Caco-2 (cell line): ENCODE measurements at regions not wholly inside any gene's neighbourhood (a gene's known extent, or its start where the extent isn't known, plus 50 kb on each side); places are given as distances from the start of the nearest gene placed in this dataset.

Source experiments
- BruUV-seq: library from RNA; stranded (reverse); fragments of 400-500 nt; replicated peaks from 2 replicates; lab custom pipeline; 2021; lab: Mats Ljungman, UMichigan
- CTCF ChIA-PET: fragments of 300-600 bp; sonication (Branson Sonifier 250); formaldehyde crosslinking; loops from one replicate; lab custom pipeline; 2022; ENCODE audit warnings: antibody characterized with exemption; lab: Charles Lee
- POLR2A ChIA-PET: fragments of 300-600 bp; sonication (Branson Sonifier 250); formaldehyde crosslinking; loops from one replicate; lab custom pipeline; 2022; ENCODE audit warnings: antibody characterized with exemption; lab: Charles Lee
- DNase-seq, 2 experiments: peaks; one replicate each; pipeline versions ENCODE4 v3.0.0 to v3.0.0-alpha.2; 2020 to 2022
- H3K27me3 ChIP-seq: replicated peaks from 2 replicates; pipeline ENCODE4 v1.6.0; 2011; ENCODE audit warnings: low read length; ENCODE audit not compliant: control insufficient read depth, insufficient read depth
- H3K36me3 ChIP-seq: 2 replicates; pipeline ENCODE4 v1.5.1; 2011; ENCODE audit warnings: low read length; ENCODE audit not compliant: control insufficient read depth, insufficient read depth
- H3K4me1 ChIP-seq: fragments of 250-450 bp; sonication (Bioruptor Pico); 2 replicates; pipeline ENCODE4 v1.5.1; 2020; ENCODE audit warnings: mild to moderate bottlenecking
- H3K4me3 ChIP-seq: 2 replicates; pipeline ENCODE4 v1.5.1; 2011; ENCODE audit warnings: low read depth, mild to moderate bottlenecking, control low read depth, low read length
- H3K9me3 ChIP-seq: fragments of 250-450 bp; sonication (Bioruptor Pico); 2 replicates; pipeline ENCODE4 v1.5.1; 2020; ENCODE audit warnings: mild to moderate bottlenecking, moderate library complexity
- H3K27ac Mint-ChIP-seq: one replicate; pipeline ENCODE4 v1.8.0; 2022; ENCODE audit warnings: mixed read lengths; ENCODE audit not compliant: unreplicated experiment
- H3K27me3 Mint-ChIP-seq: one replicate; pipeline ENCODE4 v1.8.0; 2022; ENCODE audit warnings: mixed read lengths; ENCODE audit not compliant: insufficient read depth, unreplicated experiment
- H3K36me3 Mint-ChIP-seq: one replicate; pipeline ENCODE4 v1.8.0; 2022; ENCODE audit warnings: mild to moderate bottlenecking, mixed read lengths; ENCODE audit not compliant: insufficient read depth, unreplicated experiment
- H3K4me1 Mint-ChIP-seq: one replicate; pipeline ENCODE4 v1.8.0; 2022; ENCODE audit warnings: low read depth, mixed read lengths; ENCODE audit not compliant: unreplicated experiment
- H3K4me3 Mint-ChIP-seq: one replicate; pipeline ENCODE4 v1.8.0; 2022; ENCODE audit warnings: mild to moderate bottlenecking, moderate library complexity, mixed read lengths; ENCODE audit not compliant: unreplicated experiment
- H3K9me3 Mint-ChIP-seq: one replicate; pipeline ENCODE4 v1.8.0; 2022; ENCODE audit warnings: mixed read lengths; ENCODE audit not compliant: unreplicated experiment
- intact Hi-C: fragments of 100-400 bp; cut with micrococcal nuclease; formaldehyde crosslinking; loops from one replicate; pipeline ENCODE4 v1.10.0; 2022; ENCODE audit not compliant: unreplicated experiment
- TF ChIP-seq, protein P1 (sequence below), 2 experiments: fragments of 200-600 bp in 1 of 2; IDR thresholded peaks; 1 replicate in 1 of 2; 2 replicates in 1 of 2; pipeline versions ENCODE4 v1.5.1 to v1.8.0; 2011 to 2022; ENCODE audit warnings: antibody characterized with exemption in 1 of 2, control low read depth in 1 of 2, inconsistent platforms in 1 of 2, low read depth in 1 of 2, low read length in 1 of 2, mild to moderate bottlenecking in 1 of 2, moderate library complexity in 1 of 2; ENCODE audit not compliant: insufficient read depth in 1 of 2, severe bottlenecking in 1 of 2, unreplicated experiment in 1 of 2

- POLR2A ChIA-PET, result no interaction called here
- CTCF ChIA-PET, result no interaction called here
- H3K36me3 ChIP-seq, result no peaks in the 10 kb centered on the region
- H3K27me3 ChIP-seq, result no peaks in the 10 kb centered on the region
- intact Hi-C loops, result no loop called here
- no peak for DNase-seq
- H3K4me3 Mint-ChIP-seq, result no peak overlapping the region
- H3K9me3 Mint-ChIP-seq, result peaks cover 6% of the 10 kb centered on the region
- no peaks in the 10 kb centered on the region for H3K4me1 ChIP-seq
- H3K4me3 ChIP-seq, result no peak overlapping the region
- no peaks in the 10 kb centered on the region for H3K4me1 Mint-ChIP-seq
- H3K36me3 Mint-ChIP-seq, result no peaks in the 10 kb centered on the region
- no TSS peak for BruUV-seq
- TF ChIP-seq, protein P1, sequence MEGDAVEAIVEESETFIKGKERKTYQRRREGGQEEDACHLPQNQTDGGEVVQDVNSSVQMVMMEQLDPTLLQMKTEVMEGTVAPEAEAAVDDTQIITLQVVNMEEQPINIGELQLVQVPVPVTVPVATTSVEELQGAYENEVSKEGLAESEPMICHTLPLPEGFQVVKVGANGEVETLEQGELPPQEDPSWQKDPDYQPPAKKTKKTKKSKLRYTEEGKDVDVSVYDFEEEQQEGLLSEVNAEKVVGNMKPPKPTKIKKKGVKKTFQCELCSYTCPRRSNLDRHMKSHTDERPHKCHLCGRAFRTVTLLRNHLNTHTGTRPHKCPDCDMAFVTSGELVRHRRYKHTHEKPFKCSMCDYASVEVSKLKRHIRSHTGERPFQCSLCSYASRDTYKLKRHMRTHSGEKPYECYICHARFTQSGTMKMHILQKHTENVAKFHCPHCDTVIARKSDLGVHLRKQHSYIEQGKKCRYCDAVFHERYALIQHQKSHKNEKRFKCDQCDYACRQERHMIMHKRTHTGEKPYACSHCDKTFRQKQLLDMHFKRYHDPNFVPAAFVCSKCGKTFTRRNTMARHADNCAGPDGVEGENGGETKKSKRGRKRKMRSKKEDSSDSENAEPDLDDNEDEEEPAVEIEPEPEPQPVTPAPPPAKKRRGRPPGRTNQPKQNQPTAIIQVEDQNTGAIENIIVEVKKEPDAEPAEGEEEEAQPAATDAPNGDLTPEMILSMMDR (IDR thresholded peaks at IDR 0.05; ENCODE audit: insufficient read depth in 1 of 2, low read depth in 1 of 2, low read length in 1 of 2, severe bottlenecking in 1 of 2, unreplicated experiment in 1 of 2), result no peak
- no peaks in the 10 kb centered on the region for H3K27me3 Mint-ChIP-seq
- H3K27ac Mint-ChIP-seq, result no peak overlapping the region
- no peaks in the 10 kb centered on the region for H3K9me3 ChIP-seq
These were observed 542.4 kb downstream of the SQOR start for GRCh38 chr15:46177219-46177618.

DNA sequence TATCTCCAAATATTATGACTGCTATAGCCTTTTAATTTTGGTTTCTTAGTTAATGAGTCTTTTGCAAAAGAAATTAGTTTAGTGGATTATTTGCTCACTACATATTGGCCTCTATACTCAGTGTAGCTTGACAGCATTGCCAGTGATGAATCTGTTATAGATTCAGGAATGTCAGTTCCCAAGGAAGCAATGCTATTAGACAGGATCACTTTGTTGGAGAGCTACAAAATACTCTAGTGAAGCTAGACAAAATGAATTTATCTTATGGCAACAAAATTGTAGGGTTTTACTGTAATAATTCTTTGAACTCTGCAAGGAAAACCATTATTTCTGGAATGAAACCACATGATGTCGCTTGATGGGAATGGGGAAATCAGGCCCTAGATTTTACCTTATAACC, 543.3 kb downstream of the SQOR start:
- peaks cover 9% of the 10 kb centered on the region for H3K9me3 Mint-ChIP-seq
- intact Hi-C loops, result no loop called here

DNA sequence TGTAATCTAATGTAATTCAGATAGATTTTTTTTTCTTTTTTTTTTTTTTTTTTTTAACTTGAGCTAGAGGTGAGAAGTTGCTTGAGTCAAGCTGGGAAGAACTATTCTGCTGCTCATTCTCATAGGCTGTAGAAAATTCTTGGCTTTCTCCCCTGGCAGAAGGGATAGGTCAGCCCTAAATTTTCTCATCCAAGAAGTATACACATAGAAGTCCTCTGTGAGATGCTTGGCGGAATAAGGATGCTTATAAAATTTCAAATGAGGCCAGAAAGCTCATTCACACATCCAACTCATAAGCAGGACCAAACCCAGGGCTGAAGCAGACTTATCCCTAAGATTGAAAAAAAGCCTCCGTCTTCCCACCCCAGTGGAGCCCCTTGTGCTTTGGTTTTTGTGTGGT, 572.5 kb downstream of the SQOR start:
- Histone ChIP-seq H3K36me3 (no peaks in the 10 kb centered on the region), H3K4me1 (no peaks in the 10 kb centered on the region), H3K4me3 (no peak overlapping the region), H3K27me3 (no peaks in the 10 kb centered on the region), H3K9me3 (no peaks in the 10 kb centered on the region)
- peaks cover 11% of the 10 kb centered on the region for H3K27me3 Mint-ChIP-seq
- no peak for DNase-seq
- H3K9me3 Mint-ChIP-seq, result no peaks in the 10 kb centered on the region
- H3K36me3 Mint-ChIP-seq, result no peaks in the 10 kb centered on the region
- TF ChIP-seq, protein P1 (IDR thresholded peaks at IDR 0.05; ENCODE audit: insufficient read depth in 1 of 2, low read depth in 1 of 2, low read length in 1 of 2, severe bottlenecking in 1 of 2, unreplicated experiment in 1 of 2), result no peak
- intact Hi-C loops, result no loop called here
- CTCF ChIA-PET, result no interaction called here
- BruUV-seq, result no TSS peak
- H3K27ac Mint-ChIP-seq, result no peak overlapping the region
- no peak overlapping the region for H3K4me3 Mint-ChIP-seq
- no peaks in the 10 kb centered on the region for H3K4me1 Mint-ChIP-seq
- POLR2A ChIA-PET, result no interaction called here

More for the DNA sequence above, 543.3 kb downstream of the SQOR start:
- ChIA-PET POLR2A (no interaction called here), CTCF (no interaction called here)
- BruUV-seq, result no TSS peak
- no peaks in the 10 kb centered on the region for H3K4me1 ChIP-seq
- no peaks in the 10 kb centered on the region for H3K4me1 Mint-ChIP-seq
- no peaks in the 10 kb centered on the region for H3K27me3 Mint-ChIP-seq
- no peaks in the 10 kb centered on the region for H3K36me3 Mint-ChIP-seq
- no peak overlapping the region for H3K27ac Mint-ChIP-seq
- H3K27me3 ChIP-seq, result no peaks in the 10 kb centered on the region
- TF ChIP-seq, protein P1 (IDR thresholded peaks at IDR 0.05; ENCODE audit: insufficient read depth in 1 of 2, low read depth in 1 of 2, low read length in 1 of 2, severe bottlenecking in 1 of 2, unreplicated experiment in 1 of 2), result no peak
- DNase-seq, result no peak
- H3K36me3 ChIP-seq, result no peaks in the 10 kb centered on the region
- H3K4me3 ChIP-seq, result no peak overlapping the region
- no peaks in the 10 kb centered on the region for H3K9me3 ChIP-seq
- no peak overlapping the region for H3K4me3 Mint-ChIP-seq
